ENCODE measurements at regions not wholly inside any gene's neighbourhood (a gene's known extent, or its start where the extent isn't known, plus 50 kb on each side); places are given as distances from the start of the nearest gene placed in this dataset.

- no peak for TF ChIP-seq NR3C1 (CRISPR knock-in tag; conservative IDR thresholded peaks at IDR 0.05; ENCODE audit: low read depth)
- TF ChIP-seq, protein P1, sequence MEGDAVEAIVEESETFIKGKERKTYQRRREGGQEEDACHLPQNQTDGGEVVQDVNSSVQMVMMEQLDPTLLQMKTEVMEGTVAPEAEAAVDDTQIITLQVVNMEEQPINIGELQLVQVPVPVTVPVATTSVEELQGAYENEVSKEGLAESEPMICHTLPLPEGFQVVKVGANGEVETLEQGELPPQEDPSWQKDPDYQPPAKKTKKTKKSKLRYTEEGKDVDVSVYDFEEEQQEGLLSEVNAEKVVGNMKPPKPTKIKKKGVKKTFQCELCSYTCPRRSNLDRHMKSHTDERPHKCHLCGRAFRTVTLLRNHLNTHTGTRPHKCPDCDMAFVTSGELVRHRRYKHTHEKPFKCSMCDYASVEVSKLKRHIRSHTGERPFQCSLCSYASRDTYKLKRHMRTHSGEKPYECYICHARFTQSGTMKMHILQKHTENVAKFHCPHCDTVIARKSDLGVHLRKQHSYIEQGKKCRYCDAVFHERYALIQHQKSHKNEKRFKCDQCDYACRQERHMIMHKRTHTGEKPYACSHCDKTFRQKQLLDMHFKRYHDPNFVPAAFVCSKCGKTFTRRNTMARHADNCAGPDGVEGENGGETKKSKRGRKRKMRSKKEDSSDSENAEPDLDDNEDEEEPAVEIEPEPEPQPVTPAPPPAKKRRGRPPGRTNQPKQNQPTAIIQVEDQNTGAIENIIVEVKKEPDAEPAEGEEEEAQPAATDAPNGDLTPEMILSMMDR (IDR thresholded peaks at IDR 0.05), result no peak
- no peak for TF ChIP-seq NR1H2 (CRISPR knock-in tag; IDR thresholded peaks at IDR 0.05)
- TF ChIP-seq, protein P2, sequence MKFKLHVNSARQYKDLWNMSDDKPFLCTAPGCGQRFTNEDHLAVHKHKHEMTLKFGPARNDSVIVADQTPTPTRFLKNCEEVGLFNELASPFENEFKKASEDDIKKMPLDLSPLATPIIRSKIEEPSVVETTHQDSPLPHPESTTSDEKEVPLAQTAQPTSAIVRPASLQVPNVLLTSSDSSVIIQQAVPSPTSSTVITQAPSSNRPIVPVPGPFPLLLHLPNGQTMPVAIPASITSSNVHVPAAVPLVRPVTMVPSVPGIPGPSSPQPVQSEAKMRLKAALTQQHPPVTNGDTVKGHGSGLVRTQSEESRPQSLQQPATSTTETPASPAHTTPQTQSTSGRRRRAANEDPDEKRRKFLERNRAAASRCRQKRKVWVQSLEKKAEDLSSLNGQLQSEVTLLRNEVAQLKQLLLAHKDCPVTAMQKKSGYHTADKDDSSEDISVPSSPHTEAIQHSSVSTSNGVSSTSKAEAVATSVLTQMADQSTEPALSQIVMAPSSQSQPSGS (CRISPR knock-in tag; IDR thresholded peaks at IDR 0.05; ENCODE audit: borderline replicate concordance, low read depth), result no peak
- TF ChIP-seq USF1 (CRISPR knock-in tag; IDR thresholded peaks at IDR 0.05), result no peak
- TF ChIP-seq, protein P3, sequence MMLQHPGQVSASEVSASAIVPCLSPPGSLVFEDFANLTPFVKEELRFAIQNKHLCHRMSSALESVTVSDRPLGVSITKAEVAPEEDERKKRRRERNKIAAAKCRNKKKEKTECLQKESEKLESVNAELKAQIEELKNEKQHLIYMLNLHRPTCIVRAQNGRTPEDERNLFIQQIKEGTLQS (CRISPR knock-in tag; conservative IDR thresholded peaks at IDR 0.05), result no peak
Measured at GRCh38 chr10:32151871-32152270, 95.6 kb upstream of the KIF5B start.

All from WTC11 (cell line).